ENCODE measurements at regions not wholly inside any gene's neighbourhood (a gene's known extent, or its start where the extent isn't known, plus 50 kb on each side); places are given as distances from the start of the nearest gene placed in this dataset.

DNA sequence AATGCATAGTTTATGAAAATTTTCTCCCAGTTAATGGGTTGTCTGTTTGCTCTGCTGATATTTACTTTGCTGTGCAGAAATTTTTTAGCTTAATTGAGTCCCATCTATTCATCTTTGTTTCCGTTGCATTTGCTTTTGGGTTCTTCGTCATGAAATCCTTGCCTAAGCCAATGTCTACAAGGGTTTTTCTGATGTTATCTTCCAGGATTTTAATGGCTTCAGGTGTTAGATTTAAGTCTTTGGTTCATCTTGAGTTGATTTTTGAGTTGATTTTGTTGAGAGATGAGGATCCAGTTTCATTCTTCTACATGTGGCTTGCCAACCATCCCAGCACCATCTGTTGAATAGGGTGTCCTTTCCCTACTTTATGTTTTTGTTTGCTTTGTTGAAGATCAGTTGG is 85.2 kb downstream of the DRAM2 start:
- TF ChIP-seq, protein P1, sequence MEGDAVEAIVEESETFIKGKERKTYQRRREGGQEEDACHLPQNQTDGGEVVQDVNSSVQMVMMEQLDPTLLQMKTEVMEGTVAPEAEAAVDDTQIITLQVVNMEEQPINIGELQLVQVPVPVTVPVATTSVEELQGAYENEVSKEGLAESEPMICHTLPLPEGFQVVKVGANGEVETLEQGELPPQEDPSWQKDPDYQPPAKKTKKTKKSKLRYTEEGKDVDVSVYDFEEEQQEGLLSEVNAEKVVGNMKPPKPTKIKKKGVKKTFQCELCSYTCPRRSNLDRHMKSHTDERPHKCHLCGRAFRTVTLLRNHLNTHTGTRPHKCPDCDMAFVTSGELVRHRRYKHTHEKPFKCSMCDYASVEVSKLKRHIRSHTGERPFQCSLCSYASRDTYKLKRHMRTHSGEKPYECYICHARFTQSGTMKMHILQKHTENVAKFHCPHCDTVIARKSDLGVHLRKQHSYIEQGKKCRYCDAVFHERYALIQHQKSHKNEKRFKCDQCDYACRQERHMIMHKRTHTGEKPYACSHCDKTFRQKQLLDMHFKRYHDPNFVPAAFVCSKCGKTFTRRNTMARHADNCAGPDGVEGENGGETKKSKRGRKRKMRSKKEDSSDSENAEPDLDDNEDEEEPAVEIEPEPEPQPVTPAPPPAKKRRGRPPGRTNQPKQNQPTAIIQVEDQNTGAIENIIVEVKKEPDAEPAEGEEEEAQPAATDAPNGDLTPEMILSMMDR (tag by site-specific recombination; IDR thresholded peaks at IDR 0.05) = no peak
- no peak for TF ChIP-seq GLI2 (tag by site-specific recombination; IDR thresholded peaks at IDR 0.05; ENCODE audit: borderline replicate concordance, low read depth)
- TF ChIP-seq ZNF785 (tag by site-specific recombination; IDR thresholded peaks at IDR 0.05) = no peak
- TF ChIP-seq ZBTB7A (tag by site-specific recombination; IDR thresholded peaks at IDR 0.05; ENCODE audit: low read depth) = no peak
- TF ChIP-seq ZNF776 (tag by site-specific recombination; IDR thresholded peaks at IDR 0.05; ENCODE audit: borderline replicate concordance) = no peak
